ENCODE measurements at regions not wholly inside any gene's neighbourhood (a gene's known extent, or its start where the extent isn't known, plus 50 kb on each side); places are given as distances from the start of the nearest gene placed in this dataset.

- ChIA-PET CTCF (interaction anchor here (1.0 to 1.2 kb wide), 3 partner anchors 10 to 197 kb away, joined by 3 to 4 read pairs (median 3); no protein-coding TSS in a partner anchor), POLR2A (interaction anchor here (0.6 kb wide), 1 partner anchor 451 kb away, joined by 4 read pairs; no protein-coding TSS in a partner anchor)
- Histone ChIP-seq H3K36me3 (ENCODE audit: control insufficient read depth in 2 of 2, extremely low read depth in 1 of 2, insufficient read depth in 2 of 2, low read length in 2 of 2) (no peaks in the 10 kb centered on the region), H3K9me1 (replicated peaks; ENCODE audit: control insufficient read depth, extremely low read depth, insufficient read depth, low read length) (no peaks in the 10 kb centered on the region), H3K4me3 (replicated peaks in 1 of 3; ENCODE audit: insufficient read depth in 1 of 3, low read depth in 1 of 3, low read length in 3 of 3) (no peak overlapping the region), H3K27me3 (ENCODE audit: control insufficient read depth in 2 of 2, insufficient read depth in 2 of 2, low read length in 2 of 2) (peaks cover 4 to 7% of the 10 kb centered on the region in 2 experiments), H4K20me1 (replicated peaks; ENCODE audit: control insufficient read depth, extremely low read depth, insufficient read depth, low read length) (no peaks in the 10 kb centered on the region), H3K4me1 (ENCODE audit: control insufficient read depth, extremely low read depth, insufficient read depth, low read length) (no peaks in the 10 kb centered on the region), H3K9me3 (replicated peaks; ENCODE audit: control insufficient read depth, insufficient read depth, low read length) (no peaks in the 10 kb centered on the region), H3K9ac (replicated peaks; ENCODE audit: extremely low read depth, insufficient read depth, low read length) (no peak overlapping the region), H3K4me2 (ENCODE audit: insufficient read depth, low read length) (no peak overlapping the region), H3K79me2 (ENCODE audit: control insufficient read depth, insufficient read depth, low read length) (no peaks in the 10 kb centered on the region), H3K27ac (ENCODE audit: insufficient read depth, low read depth, low read length) (no peak overlapping the region), H2AFZ (ENCODE audit: low read depth, low read length) (no peak overlapping the region)
- dilution Hi-C loops (cut with MboI; ENCODE audit: extremely low pct_ligation_motif_present, low sequenced_read_pairs) (no loop called here), intact Hi-C loops (cut with micrococcal nuclease) (no loop called here)
- no peak for TF ChIP-seq POLR2AphosphoS5 (IDR thresholded peaks at IDR 0.05; ENCODE audit: insufficient read depth, low read depth, low read length)
- TF ChIP-seq JUN (IDR thresholded peaks at IDR 0.05; ENCODE audit: borderline replicate concordance, insufficient read depth, insufficient read length, low read depth): no peak
- no peak for TF ChIP-seq MYC (IDR thresholded peaks at IDR 0.05; ENCODE audit: low read depth, low read length)
- no peak for TF ChIP-seq POLR2A (IDR thresholded peaks at IDR 0.05; ENCODE audit: low read depth, low read length)
- no peak for TF ChIP-seq CTCF (IDR thresholded peaks at IDR 0.05; ENCODE audit: extremely low read depth in 1 of 2, insufficient read depth in 1 of 2, low read depth in 1 of 2, low read length in 2 of 2)
- TF ChIP-seq FOS (IDR thresholded peaks at IDR 0.05; ENCODE audit: borderline replicate concordance, insufficient read depth, low read length): no peak
- TF ChIP-seq GATA2 (IDR thresholded peaks at IDR 0.05; ENCODE audit: insufficient read depth, insufficient read length, low read depth, low read length): no peak
- DNase-seq (ENCODE audit: low read depth, low spot score) (no peak), FAIRE-seq (no peak)
- BruUV-seq (replicated peaks): no TSS peak
Measured at GRCh38 chr20:40765814-40766480, 76.9 kb upstream of the MAFB start.
